Left lung (tissue), 4 donors: ENCODE measurements at regions not wholly inside any gene's neighbourhood (a gene's known extent, or its start where the extent isn't known, plus 50 kb on each side); places are given as distances from the start of the nearest gene placed in this dataset.
"Not testable (repeated sequence)": the region's sequence is repeated elsewhere in the genome, so short reads cannot be mapped to it uniquely, and the experiment has no call there.

ENCODE experiments used
- ATAC-seq: fragments of 200-7000 bp; cut with Tn5 transposase; one replicate; pipeline ENCODE4 v1.9.1; 2020; ENCODE audit warnings: moderate library complexity
- DNase-seq, 4 donors: peaks; one replicate each; pipeline ENCODE4 v3.0.0-alpha.2; 2013 to 2020
- H3K27ac ChIP-seq, 2 donors: fragments of 200-600 bp; sonication (generic) in 1 of 2; one replicate each; pipeline versions ENCODE4 v1.5.0 to v1.8.0; 2020 to 2021
- H3K27me3 ChIP-seq, 2 donors: fragments of 200-600 bp; sonication (generic) in 1 of 2; one replicate each; pipeline versions ENCODE4 v1.5.0 to v1.8.0; 2020 to 2021
- H3K36me3 ChIP-seq, 2 donors: fragments of 200-600 bp; sonication (generic) in 1 of 2; one replicate each; pipeline versions ENCODE4 v1.5.0 to v1.8.0; 2020 to 2021
- H3K4me1 ChIP-seq, 2 donors: fragments of 200-600 bp; one replicate each; pipeline ENCODE4 v1.8.0; 2021
- H3K4me3 ChIP-seq, 2 donors: fragments of 200-600 bp; sonication (generic) in 1 of 2; one replicate each; pipeline versions ENCODE4 v1.5.0 to v1.8.0; 2020 to 2021; ENCODE audit warnings: mild to moderate bottlenecking in 1 of 2
- H3K9me3 ChIP-seq, 2 donors: fragments of 200-600 bp; sonication (generic) in 1 of 2; one replicate each; pipeline versions ENCODE4 v1.5.0 to v1.8.0; 2020 to 2021
- CTCF ChIP-seq, 2 donors: fragments of 200-600 bp; sonication (generic) in 1 of 2; IDR thresholded peaks; one replicate each; pipeline versions ENCODE4 v1.5.0 to v1.8.0; 2021; ENCODE audit warnings: antibody characterized with exemption in 2 of 2
- intact Hi-C, 2 donors: fragments of 100-400 bp; cut with DNase I; formaldehyde crosslinking; loops; one replicate each; pipeline versions ENCODE4 v1.11.2 to v1.14.2; 2022
- donor health status: DM: no; HTN: yes; CAD: no.
- donor health status: DM: no; HTN: no; CAD: no.

DNA sequence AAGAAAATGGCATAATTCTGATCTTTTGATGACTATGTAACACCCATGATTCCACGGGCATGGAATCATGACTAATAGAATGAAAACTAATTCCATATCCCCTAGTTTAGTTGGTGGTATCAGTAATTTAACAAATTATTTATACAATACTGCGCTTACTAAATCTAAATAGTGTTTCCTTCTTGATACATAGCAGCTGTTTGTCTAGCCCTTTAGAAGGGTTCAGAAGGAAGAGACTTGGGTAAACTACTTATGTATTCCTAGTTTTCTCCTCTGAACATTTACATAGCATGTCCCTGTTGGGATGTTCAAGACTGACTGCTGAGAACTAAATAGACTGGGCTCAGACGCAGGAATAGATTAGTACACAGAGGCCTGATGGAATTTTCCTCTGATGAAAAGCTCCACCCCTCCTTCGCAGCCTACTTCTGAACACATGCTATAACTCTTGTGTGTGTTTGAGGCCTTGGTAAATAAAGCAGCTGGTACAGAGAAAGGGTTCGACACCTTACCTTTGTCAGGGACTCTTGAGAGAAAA, 330.6 kb upstream of the LMCD1 start:
- H3K36me3 ChIP-seq, result no peaks in the 10 kb centered on the region
- no peak for TF ChIP-seq CTCF (IDR thresholded peaks at IDR 0.05)
- DNase-seq (peak in 1 of 4 donors; percentile 5), ATAC-seq (no peak)
- no peaks in the 10 kb centered on the region for H3K9me3 ChIP-seq
- intact Hi-C loops, result no loop called here
- no peak overlapping the region for H3K27ac ChIP-seq
- no peaks in the 10 kb centered on the region for H3K27me3 ChIP-seq
- no peaks in the 10 kb centered on the region for H3K4me1 ChIP-seq
- no peak overlapping the region for H3K4me3 ChIP-seq

GRCh38 chr3:8173892-8174291, 327.7 kb upstream of the LMCD1 start:
- no peaks in the 10 kb centered on the region for H3K9me3 ChIP-seq
- no peak for ATAC-seq
- no peak for DNase-seq
- no peak for TF ChIP-seq CTCF (IDR thresholded peaks at IDR 0.05)
- H3K36me3 ChIP-seq, result no peaks in the 10 kb centered on the region
- H3K27me3 ChIP-seq, result no peaks in the 10 kb centered on the region
- no peak overlapping the region for H3K4me3 ChIP-seq
- intact Hi-C loops, result no loop called here
- no peak overlapping the region for H3K27ac ChIP-seq
- no peaks in the 10 kb centered on the region for H3K4me1 ChIP-seq

DNA sequence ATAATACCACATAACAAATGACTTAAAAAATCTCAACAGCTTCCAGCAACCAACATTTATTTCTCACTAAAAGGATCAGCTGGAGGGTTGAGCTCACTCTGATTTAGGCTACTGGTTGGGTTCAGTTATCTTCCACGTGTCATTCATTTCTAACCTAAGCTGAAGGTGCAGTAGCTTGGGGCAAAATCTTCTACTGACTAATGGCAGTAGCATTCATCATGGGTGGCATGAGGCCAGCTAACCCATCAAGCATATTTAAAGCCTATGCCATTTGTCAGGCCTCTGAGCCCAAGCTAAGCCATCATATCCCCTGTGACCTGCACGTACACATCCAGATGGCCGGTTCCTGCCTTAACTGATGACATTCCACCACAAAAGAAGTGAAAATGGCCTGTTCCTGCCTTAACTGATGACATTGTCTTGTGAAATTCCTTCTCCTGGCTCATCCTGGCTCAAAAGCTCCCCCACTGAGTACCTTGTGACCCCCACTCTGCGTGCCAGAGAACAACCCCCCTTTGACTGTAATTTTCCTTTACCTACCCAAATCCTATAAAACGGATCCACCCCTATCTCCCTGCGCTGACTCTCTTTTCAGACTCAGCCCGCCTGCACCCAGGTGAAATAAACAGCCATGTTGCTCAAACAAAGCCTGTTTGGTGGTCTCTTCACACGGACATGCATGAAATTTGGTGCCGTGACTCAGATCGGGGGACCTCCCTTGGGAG, 324.7 kb upstream of the LMCD1 start:
- DNase-seq, H3K27me3 ChIP-seq, intact Hi-C loops, H3K9me3 ChIP-seq, H3K27ac ChIP-seq, H3K4me3 ChIP-seq, H3K36me3 ChIP-seq, H3K4me1 ChIP-seq, ATAC-seq: not testable (repeated sequence)

DNA sequence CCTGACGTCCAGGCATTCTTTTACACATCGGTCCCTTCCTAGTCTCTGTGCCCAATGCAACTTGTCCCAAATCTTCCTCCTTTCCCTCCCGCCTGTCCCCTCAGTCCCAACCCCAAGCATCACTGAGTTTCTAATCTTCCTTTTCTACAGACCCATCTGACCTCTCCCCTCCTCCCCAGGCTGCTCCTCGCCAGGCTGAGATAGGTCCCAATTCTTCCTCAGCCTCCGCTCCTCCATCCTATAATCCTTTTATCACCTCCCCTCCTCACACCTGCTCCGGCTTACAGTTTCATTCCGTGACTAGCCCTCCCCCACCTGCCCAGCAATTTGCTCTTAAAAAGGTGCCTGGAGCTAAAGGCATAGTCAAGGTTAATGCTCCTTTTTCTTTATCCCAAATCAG, 323.1 kb upstream of the LMCD1 start:
- H3K36me3 ChIP-seq, DNase-seq, intact Hi-C loops, H3K4me1 ChIP-seq, H3K4me3 ChIP-seq, ATAC-seq, H3K27ac ChIP-seq, H3K27me3 ChIP-seq, H3K9me3 ChIP-seq: not testable (repeated sequence)

GRCh38 chr3:8182904-8183303, 318.7 kb upstream of the LMCD1 start:
- no peak overlapping the region for H3K27ac ChIP-seq
- H3K9me3 ChIP-seq, result no peaks in the 10 kb centered on the region
- TF ChIP-seq CTCF (IDR thresholded peaks at IDR 0.05), result no peak
- H3K4me1 ChIP-seq, result no peaks in the 10 kb centered on the region
- intact Hi-C loops, result no loop called here
- H3K4me3 ChIP-seq, result no peak overlapping the region
- no peaks in the 10 kb centered on the region for H3K27me3 ChIP-seq
- no peaks in the 10 kb centered on the region for H3K36me3 ChIP-seq
- no peak for DNase-seq
- ATAC-seq, result no peak

DNA sequence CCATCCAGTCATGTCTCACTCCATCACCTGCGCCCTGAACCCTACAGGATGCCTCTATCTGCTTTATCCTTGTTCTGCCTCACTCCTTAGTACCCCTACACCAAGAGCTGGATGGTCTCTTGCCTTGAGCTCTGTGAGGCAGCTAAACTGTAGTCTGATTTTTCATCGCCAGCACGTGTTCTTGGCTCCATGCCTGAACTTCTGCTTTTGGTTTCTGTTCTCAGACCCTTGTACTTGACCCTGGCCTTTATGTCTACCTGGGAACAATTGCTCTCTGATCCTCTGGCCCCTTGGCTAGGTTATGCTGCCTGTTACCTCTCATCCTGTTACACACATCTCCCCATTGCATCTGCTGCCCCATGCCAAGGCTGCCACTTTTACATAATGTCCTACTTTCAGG, 318.0 kb upstream of the LMCD1 start:
- TF ChIP-seq CTCF (IDR thresholded peaks at IDR 0.05), result no peak
- H3K36me3 ChIP-seq, result no peaks in the 10 kb centered on the region
- intact Hi-C loops, result no loop called here
- H3K27me3 ChIP-seq, result no peaks in the 10 kb centered on the region
- no peaks in the 10 kb centered on the region for H3K9me3 ChIP-seq
- DNase-seq, result no peak
- H3K4me3 ChIP-seq, result no peak overlapping the region
- no peak overlapping the region for H3K27ac ChIP-seq
- no peak for ATAC-seq
- no peaks in the 10 kb centered on the region for H3K4me1 ChIP-seq
